GM19455 (cell line): ENCODE measurements at regions not wholly inside any gene's neighbourhood (a gene's known extent, or its start where the extent isn't known, plus 50 kb on each side); places are given as distances from the start of the nearest gene placed in this dataset.

Experiments
- ATAC-seq: cut with Tn5 transposase; IDR thresholded peaks from one replicate; pipeline ENCODE4 v1.9.1; 2021; ENCODE audit not compliant: unreplicated experiment

GRCh38 chr9:113817171-113817570 is 58.9 kb upstream of the ZNF618 start:
- ATAC-seq = no peak

- ATAC-seq = no peak
Measured at GRCh38 chr9:113818391-113818790, 57.7 kb upstream of the ZNF618 start.

- no peak for ATAC-seq
Measured at GRCh38 chr9:113822315-113822714, 53.8 kb upstream of the ZNF618 start.

- ATAC-seq = no peak
Measured at GRCh38 chr9:113823421-113823820, 52.7 kb upstream of the ZNF618 start.
